ENCODE measurements at regions not wholly inside any gene's neighbourhood (a gene's known extent, or its start where the extent isn't known, plus 50 kb on each side); places are given as distances from the start of the nearest gene placed in this dataset.

DNA sequence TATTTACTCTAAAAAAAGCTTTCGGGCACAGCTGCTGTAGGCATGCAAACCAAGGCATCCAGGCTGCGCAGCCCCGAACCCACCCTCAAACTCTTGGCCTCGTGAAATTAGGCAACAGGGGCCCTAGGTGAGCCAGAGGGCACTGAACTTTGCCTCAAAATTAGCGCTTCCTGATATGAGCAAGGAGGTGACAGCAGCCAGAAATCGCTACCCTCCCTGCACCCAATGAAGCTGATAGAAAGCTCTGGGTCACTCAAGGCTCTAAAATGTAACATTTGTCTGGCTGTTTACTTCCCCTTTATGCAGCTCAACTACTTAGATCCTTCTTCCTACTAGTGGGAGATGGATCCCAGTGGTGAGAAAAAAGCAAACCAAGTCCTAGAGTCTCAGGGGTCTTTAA is 61.8 kb downstream of the PITPNM2 start:
- no peaks in the 10 kb centered on the region for H3K9me3 ChIP-seq
- H3K36me3 ChIP-seq: no peaks in the 10 kb centered on the region
- intact Hi-C loops (cut with DNase I): no loop called here
- no peak overlapping the region for H3K27ac ChIP-seq
- WGBS, 2 donors: 73 to 89% methylated on average over 6 of the region's 6 CpGs
- DNase-seq: no peak
- no peak overlapping the region for H3K4me3 ChIP-seq
- TF ChIP-seq POLR2A (IDR thresholded peaks at IDR 0.05): no peak
- no peak for TF ChIP-seq POLR2AphosphoS5 (IDR thresholded peaks at IDR 0.05)
- no peak for TF ChIP-seq EP300 (IDR thresholded peaks at IDR 0.05)
- TF ChIP-seq, protein P1, sequence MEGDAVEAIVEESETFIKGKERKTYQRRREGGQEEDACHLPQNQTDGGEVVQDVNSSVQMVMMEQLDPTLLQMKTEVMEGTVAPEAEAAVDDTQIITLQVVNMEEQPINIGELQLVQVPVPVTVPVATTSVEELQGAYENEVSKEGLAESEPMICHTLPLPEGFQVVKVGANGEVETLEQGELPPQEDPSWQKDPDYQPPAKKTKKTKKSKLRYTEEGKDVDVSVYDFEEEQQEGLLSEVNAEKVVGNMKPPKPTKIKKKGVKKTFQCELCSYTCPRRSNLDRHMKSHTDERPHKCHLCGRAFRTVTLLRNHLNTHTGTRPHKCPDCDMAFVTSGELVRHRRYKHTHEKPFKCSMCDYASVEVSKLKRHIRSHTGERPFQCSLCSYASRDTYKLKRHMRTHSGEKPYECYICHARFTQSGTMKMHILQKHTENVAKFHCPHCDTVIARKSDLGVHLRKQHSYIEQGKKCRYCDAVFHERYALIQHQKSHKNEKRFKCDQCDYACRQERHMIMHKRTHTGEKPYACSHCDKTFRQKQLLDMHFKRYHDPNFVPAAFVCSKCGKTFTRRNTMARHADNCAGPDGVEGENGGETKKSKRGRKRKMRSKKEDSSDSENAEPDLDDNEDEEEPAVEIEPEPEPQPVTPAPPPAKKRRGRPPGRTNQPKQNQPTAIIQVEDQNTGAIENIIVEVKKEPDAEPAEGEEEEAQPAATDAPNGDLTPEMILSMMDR (IDR thresholded peaks at IDR 0.05): no peak
- no peaks in the 10 kb centered on the region for H3K27me3 ChIP-seq
- H3K4me1 ChIP-seq: peaks cover 0 to 28% (median 25%) of the 10 kb centered on the region in 4 donors

DNA sequence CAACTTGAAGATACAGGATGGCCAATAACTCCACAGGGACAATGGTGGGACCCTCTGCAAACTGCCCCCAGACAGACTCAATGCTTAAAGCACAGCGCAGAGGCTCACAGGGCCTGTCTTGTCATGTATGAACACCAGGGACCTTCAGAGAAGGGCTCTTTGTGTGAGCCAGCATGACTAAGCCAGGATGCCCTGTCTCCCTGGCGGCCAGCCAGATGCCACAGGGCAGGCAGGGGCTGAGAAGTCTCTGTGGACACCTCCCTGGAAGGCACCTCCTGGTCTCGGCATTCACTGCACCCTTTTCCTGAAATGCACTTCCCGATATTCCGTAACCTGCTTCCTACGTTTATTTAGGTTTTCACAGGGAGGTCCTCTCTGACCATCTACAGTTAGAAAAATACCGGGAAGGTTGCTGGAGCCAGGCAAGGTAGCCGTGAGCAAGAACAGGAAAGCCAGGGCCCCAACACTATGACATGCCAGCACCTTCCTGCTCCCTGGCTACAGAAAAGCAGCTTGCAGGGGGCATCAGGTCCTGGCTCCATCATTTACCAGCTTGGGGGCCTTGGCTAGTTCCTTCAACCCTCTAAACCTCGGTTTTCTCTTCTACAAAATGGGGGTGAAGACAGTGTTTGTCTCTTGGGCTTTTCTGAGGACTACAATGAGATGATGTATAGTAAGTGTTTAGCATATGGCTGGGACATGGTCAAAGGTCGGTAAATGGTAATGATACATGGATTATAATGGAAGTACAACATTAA is 65.0 kb downstream of the PITPNM2 start:
- 81% methylated on average over 10 of the region's 10 CpGs for WGBS, 2 donors
- Histone ChIP-seq H3K27ac (peak overlapping the region in 1 of 4 donors; percentile 28), H3K4me1 (peaks cover 0 to 29% (median 26%) of the 10 kb centered on the region in 4 donors), H3K36me3 (no peaks in the 10 kb centered on the region), H3K9me3 (no peaks in the 10 kb centered on the region), H3K4me3 (no peak overlapping the region), H3K27me3 (no peaks in the 10 kb centered on the region)
- no peak for TF ChIP-seq POLR2A (IDR thresholded peaks at IDR 0.05)
- no peak for TF ChIP-seq EP300 (IDR thresholded peaks at IDR 0.05)
- TF ChIP-seq, protein P1 (IDR thresholded peaks at IDR 0.05): no peak
- TF ChIP-seq POLR2AphosphoS5 (IDR thresholded peaks at IDR 0.05): no peak
- DNase-seq: no peak
- intact Hi-C loops (cut with DNase I): no loop called here

DNA sequence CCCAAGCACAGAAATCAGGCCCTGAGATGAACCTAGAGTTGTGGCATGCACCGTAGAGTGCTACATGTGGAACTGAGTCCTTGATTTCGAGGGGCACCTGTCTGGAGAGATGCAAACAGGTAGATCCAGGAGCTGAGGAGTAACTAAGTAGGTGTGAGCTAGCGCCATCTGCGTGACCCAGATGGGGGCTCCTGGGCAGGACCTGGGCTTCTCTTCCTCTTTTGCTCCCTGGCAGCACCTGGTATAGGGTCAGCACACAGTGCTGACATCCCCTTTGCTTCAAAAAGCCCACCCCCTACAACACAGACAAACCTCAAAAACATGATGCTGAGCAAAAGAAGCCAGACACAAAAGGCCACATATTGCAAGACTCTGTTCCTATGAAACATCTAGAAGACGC is 65.8 kb downstream of the PITPNM2 start:
- Histone ChIP-seq H3K4me1 (peaks cover 0 to 29% (median 26%) of the 10 kb centered on the region in 4 donors), H3K4me3 (no peak overlapping the region), H3K36me3 (no peaks in the 10 kb centered on the region), H3K9me3 (no peaks in the 10 kb centered on the region), H3K27me3 (no peaks in the 10 kb centered on the region), H3K27ac (no peak overlapping the region)
- intact Hi-C loops (cut with DNase I): no loop called here
- WGBS, 2 donors: 74 to 92% methylated on average over 5 of the region's 5 CpGs
- no peak for DNase-seq
- TF ChIP-seq POLR2A (IDR thresholded peaks at IDR 0.05): no peak
- no peak for TF ChIP-seq POLR2AphosphoS5 (IDR thresholded peaks at IDR 0.05)
- no peak for TF ChIP-seq EP300 (IDR thresholded peaks at IDR 0.05)
- TF ChIP-seq, protein P1 (IDR thresholded peaks at IDR 0.05): no peak

DNA sequence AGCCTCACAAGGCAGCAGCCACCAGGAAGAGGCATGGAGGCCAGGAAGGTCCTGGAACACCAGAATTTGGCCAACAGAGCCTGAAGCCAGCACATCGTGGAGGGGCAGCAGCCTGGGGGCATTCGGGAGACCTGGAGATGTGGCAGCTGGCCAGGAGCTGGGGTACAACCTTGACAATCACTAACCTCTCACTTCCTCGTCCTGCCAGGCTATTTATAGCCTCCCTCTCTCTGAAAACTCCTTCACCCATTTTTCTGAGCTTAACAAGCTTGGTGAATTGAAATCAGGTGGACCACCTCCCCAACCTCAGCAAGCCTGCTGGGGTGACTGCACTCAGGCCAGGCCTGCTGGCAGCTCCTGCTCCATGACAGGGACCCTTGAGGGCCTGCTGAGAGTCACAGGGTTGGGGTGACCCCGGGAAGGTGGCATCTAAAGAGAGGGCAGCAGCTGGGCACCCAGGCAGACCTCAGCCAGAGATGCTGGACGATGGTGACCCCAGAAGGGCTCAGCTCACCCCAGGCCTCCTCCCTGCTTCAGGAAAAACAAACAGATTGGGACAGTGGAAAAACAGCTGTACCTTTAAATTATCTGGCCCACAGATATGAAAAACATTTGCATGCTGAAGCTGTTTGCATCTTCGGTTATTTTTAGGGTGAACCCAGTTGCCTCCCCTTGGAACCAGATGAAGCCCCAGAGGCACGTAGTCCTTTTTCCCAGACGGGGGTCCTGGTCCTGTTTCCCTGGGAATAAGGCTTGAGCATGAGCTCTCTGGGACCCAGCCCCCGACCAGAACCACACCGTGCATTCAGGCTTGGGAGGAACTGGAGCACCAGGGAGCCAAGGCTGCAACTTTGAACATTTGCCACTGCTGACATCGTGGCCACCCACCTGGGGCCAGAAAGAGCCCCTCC is 67.0 kb downstream of the PITPNM2 start:
- TF ChIP-seq POLR2A (IDR thresholded peaks at IDR 0.05): no peak
- TF ChIP-seq, protein P1 (IDR thresholded peaks at IDR 0.05): no peak
- TF ChIP-seq EP300 (IDR thresholded peaks at IDR 0.05): no peak
- no peak for TF ChIP-seq POLR2AphosphoS5 (IDR thresholded peaks at IDR 0.05)
- Histone ChIP-seq H3K4me1 (peaks cover 0 to 29% (median 25%) of the 10 kb centered on the region in 4 donors), H3K9me3 (no peaks in the 10 kb centered on the region), H3K27ac (no peak overlapping the region), H3K4me3 (no peak overlapping the region), H3K36me3 (no peaks in the 10 kb centered on the region), H3K27me3 (no peaks in the 10 kb centered on the region)
- 56 to 80% methylated on average over 11 of the region's 11 CpGs for WGBS, 2 donors
- intact Hi-C loops (cut with DNase I): no loop called here
- no peak for DNase-seq
